ENCODE measurements at regions not wholly inside any gene's neighbourhood (a gene's known extent, or its start where the extent isn't known, plus 50 kb on each side); places are given as distances from the start of the nearest gene placed in this dataset.
A peak's percentile ranks its signal among the peaks of the same experiment; 100 is the strongest.

- no peaks in the 10 kb centered on the region for H3K9me3 Mint-ChIP-seq (ENCODE audit: low read depth)
- H3K4me1 Mint-ChIP-seq (ENCODE audit: low read depth), result no peaks in the 10 kb centered on the region
- no peaks in the 10 kb centered on the region for H3K36me3 Mint-ChIP-seq (ENCODE audit: insufficient read depth)
- no peak overlapping the region for H3K4me3 Mint-ChIP-seq (ENCODE audit: low read depth)
- no peak for DNase-seq (ENCODE audit: low spot score, unreplicated experiment)
- TF ChIP-seq, protein P1, sequence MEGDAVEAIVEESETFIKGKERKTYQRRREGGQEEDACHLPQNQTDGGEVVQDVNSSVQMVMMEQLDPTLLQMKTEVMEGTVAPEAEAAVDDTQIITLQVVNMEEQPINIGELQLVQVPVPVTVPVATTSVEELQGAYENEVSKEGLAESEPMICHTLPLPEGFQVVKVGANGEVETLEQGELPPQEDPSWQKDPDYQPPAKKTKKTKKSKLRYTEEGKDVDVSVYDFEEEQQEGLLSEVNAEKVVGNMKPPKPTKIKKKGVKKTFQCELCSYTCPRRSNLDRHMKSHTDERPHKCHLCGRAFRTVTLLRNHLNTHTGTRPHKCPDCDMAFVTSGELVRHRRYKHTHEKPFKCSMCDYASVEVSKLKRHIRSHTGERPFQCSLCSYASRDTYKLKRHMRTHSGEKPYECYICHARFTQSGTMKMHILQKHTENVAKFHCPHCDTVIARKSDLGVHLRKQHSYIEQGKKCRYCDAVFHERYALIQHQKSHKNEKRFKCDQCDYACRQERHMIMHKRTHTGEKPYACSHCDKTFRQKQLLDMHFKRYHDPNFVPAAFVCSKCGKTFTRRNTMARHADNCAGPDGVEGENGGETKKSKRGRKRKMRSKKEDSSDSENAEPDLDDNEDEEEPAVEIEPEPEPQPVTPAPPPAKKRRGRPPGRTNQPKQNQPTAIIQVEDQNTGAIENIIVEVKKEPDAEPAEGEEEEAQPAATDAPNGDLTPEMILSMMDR (IDR thresholded peaks at IDR 0.05; ENCODE audit: unreplicated experiment), result no peak
- no peak overlapping the region for H3K27ac Mint-ChIP-seq
- H3K27me3 Mint-ChIP-seq, result peaks cover 11% of the 10 kb centered on the region
Observed at GRCh38 chr10:124219062-124219461, 125.7 kb upstream of the CHST15 start.

- Mint-ChIP-seq H3K4me3 (ENCODE audit: low read depth) (no peak overlapping the region), H3K27ac (no peak overlapping the region), H3K27me3 (peaks cover 11% of the 10 kb centered on the region), H3K36me3 (ENCODE audit: insufficient read depth) (no peaks in the 10 kb centered on the region), H3K4me1 (ENCODE audit: low read depth) (no peaks in the 10 kb centered on the region), H3K9me3 (ENCODE audit: low read depth) (no peaks in the 10 kb centered on the region)
- TF ChIP-seq, protein P1 (IDR thresholded peaks at IDR 0.05; ENCODE audit: unreplicated experiment), result peak; percentile 33
- DNase-seq (ENCODE audit: low spot score, unreplicated experiment), result no peak
Observed at GRCh38 chr10:124217906-124218804, 124.8 kb upstream of the CHST15 start.

- Mint-ChIP-seq H3K4me3 (ENCODE audit: low read depth) (no peak overlapping the region), H3K36me3 (ENCODE audit: insufficient read depth) (no peaks in the 10 kb centered on the region), H3K27ac (no peak overlapping the region), H3K27me3 (peaks cover 10% of the 10 kb centered on the region), H3K9me3 (ENCODE audit: low read depth) (no peaks in the 10 kb centered on the region), H3K4me1 (ENCODE audit: low read depth) (no peaks in the 10 kb centered on the region)
- TF ChIP-seq, protein P1 (IDR thresholded peaks at IDR 0.05; ENCODE audit: unreplicated experiment), result no peak
- no peak for DNase-seq (ENCODE audit: low spot score, unreplicated experiment)
Observed at GRCh38 chr10:124217031-124217430, 123.6 kb upstream of the CHST15 start.

- no peak for DNase-seq (ENCODE audit: low spot score, unreplicated experiment)
- peaks cover 3% of the 10 kb centered on the region for H3K27me3 Mint-ChIP-seq
- H3K27ac Mint-ChIP-seq, result no peak overlapping the region
- TF ChIP-seq, protein P1 (IDR thresholded peaks at IDR 0.05; ENCODE audit: unreplicated experiment), result no peak
- H3K9me3 Mint-ChIP-seq (ENCODE audit: low read depth), result no peaks in the 10 kb centered on the region
- H3K4me1 Mint-ChIP-seq (ENCODE audit: low read depth), result no peaks in the 10 kb centered on the region
- no peak overlapping the region for H3K4me3 Mint-ChIP-seq (ENCODE audit: low read depth)
- H3K36me3 Mint-ChIP-seq (ENCODE audit: insufficient read depth), result no peaks in the 10 kb centered on the region
Observed at GRCh38 chr10:124214610-124215375, 121.4 kb upstream of the CHST15 start.

DNA sequence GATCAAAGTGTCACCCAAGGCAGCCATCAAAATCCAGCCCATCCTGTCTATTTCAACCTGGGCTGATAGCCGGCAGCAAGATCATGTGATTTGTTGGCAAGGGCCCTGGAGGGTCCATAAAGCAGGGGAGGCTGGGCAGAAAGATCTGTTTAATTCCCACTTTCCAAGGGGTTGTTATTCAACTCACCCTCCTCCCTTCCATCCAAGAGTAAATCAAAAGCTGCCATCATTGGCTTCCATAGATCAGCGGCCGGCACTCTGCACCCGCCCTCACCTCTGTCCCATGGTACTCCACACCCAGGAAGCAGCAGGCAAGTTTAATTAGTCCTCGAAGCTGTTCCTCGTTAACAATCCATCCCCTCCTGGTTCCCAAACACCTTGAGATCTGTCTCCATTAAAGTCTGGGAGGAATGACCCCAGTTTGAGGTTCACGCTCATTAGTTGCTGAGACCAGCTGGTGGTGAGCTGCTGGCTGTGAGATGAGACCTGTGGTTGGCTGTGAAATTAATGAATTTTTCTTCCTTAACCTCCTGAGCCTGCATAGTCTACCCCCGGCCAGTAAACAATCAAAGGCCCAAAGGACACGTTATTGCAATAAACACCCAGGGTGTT is 120.6 kb upstream of the CHST15 start:
- Mint-ChIP-seq H3K27ac (no peak overlapping the region), H3K9me3 (ENCODE audit: low read depth) (no peaks in the 10 kb centered on the region), H3K27me3 (peaks cover 2% of the 10 kb centered on the region), H3K4me3 (ENCODE audit: low read depth) (no peak overlapping the region), H3K4me1 (ENCODE audit: low read depth) (no peaks in the 10 kb centered on the region), H3K36me3 (ENCODE audit: insufficient read depth) (no peaks in the 10 kb centered on the region)
- TF ChIP-seq, protein P1 (IDR thresholded peaks at IDR 0.05; ENCODE audit: unreplicated experiment), result no peak
- DNase-seq (ENCODE audit: low spot score, unreplicated experiment), result no peak
